Caco-2 (cell line): ENCODE measurements at regions not wholly inside any gene's neighbourhood (a gene's known extent, or its start where the extent isn't known, plus 50 kb on each side); places are given as distances from the start of the nearest gene placed in this dataset.

Experiments used
- BruUV-seq: library from RNA; stranded (reverse); fragments of 400-500 nt; replicated peaks from 2 replicates; lab custom pipeline; 2021; lab: Mats Ljungman, UMichigan
- CTCF ChIA-PET: fragments of 300-600 bp; sonication (Branson Sonifier 250); formaldehyde crosslinking; loops from one replicate; lab custom pipeline; 2022; ENCODE audit warnings: antibody characterized with exemption; lab: Charles Lee
- POLR2A ChIA-PET: fragments of 300-600 bp; sonication (Branson Sonifier 250); formaldehyde crosslinking; loops from one replicate; lab custom pipeline; 2022; ENCODE audit warnings: antibody characterized with exemption; lab: Charles Lee
- DNase-seq, 2 experiments: peaks; one replicate each; pipeline versions ENCODE4 v3.0.0 to v3.0.0-alpha.2; 2020 to 2022
- H3K27me3 ChIP-seq: replicated peaks from 2 replicates; pipeline ENCODE4 v1.6.0; 2011; ENCODE audit warnings: low read length; ENCODE audit not compliant: control insufficient read depth, insufficient read depth
- H3K36me3 ChIP-seq: 2 replicates; pipeline ENCODE4 v1.5.1; 2011; ENCODE audit warnings: low read length; ENCODE audit not compliant: control insufficient read depth, insufficient read depth
- H3K4me1 ChIP-seq: fragments of 250-450 bp; sonication (Bioruptor Pico); 2 replicates; pipeline ENCODE4 v1.5.1; 2020; ENCODE audit warnings: mild to moderate bottlenecking
- H3K4me3 ChIP-seq: 2 replicates; pipeline ENCODE4 v1.5.1; 2011; ENCODE audit warnings: low read depth, mild to moderate bottlenecking, control low read depth, low read length
- H3K9me3 ChIP-seq: fragments of 250-450 bp; sonication (Bioruptor Pico); 2 replicates; pipeline ENCODE4 v1.5.1; 2020; ENCODE audit warnings: mild to moderate bottlenecking, moderate library complexity
- H3K27ac Mint-ChIP-seq: one replicate; pipeline ENCODE4 v1.8.0; 2022; ENCODE audit warnings: mixed read lengths; ENCODE audit not compliant: unreplicated experiment
- H3K27me3 Mint-ChIP-seq: one replicate; pipeline ENCODE4 v1.8.0; 2022; ENCODE audit warnings: mixed read lengths; ENCODE audit not compliant: insufficient read depth, unreplicated experiment
- H3K36me3 Mint-ChIP-seq: one replicate; pipeline ENCODE4 v1.8.0; 2022; ENCODE audit warnings: mild to moderate bottlenecking, mixed read lengths; ENCODE audit not compliant: insufficient read depth, unreplicated experiment
- H3K4me1 Mint-ChIP-seq: one replicate; pipeline ENCODE4 v1.8.0; 2022; ENCODE audit warnings: low read depth, mixed read lengths; ENCODE audit not compliant: unreplicated experiment
- H3K4me3 Mint-ChIP-seq: one replicate; pipeline ENCODE4 v1.8.0; 2022; ENCODE audit warnings: mild to moderate bottlenecking, moderate library complexity, mixed read lengths; ENCODE audit not compliant: unreplicated experiment
- H3K9me3 Mint-ChIP-seq: one replicate; pipeline ENCODE4 v1.8.0; 2022; ENCODE audit warnings: mixed read lengths; ENCODE audit not compliant: unreplicated experiment
- CTCF ChIP-seq, 2 experiments: fragments of 200-600 bp in 1 of 2; IDR thresholded peaks; 1 replicate in 1 of 2; 2 replicates in 1 of 2; pipeline versions ENCODE4 v1.5.1 to v1.8.0; 2011 to 2022; ENCODE audit warnings: antibody characterized with exemption in 1 of 2, control low read depth in 1 of 2, inconsistent platforms in 1 of 2, low read depth in 1 of 2, low read length in 1 of 2, mild to moderate bottlenecking in 1 of 2, moderate library complexity in 1 of 2; ENCODE audit not compliant: insufficient read depth in 1 of 2, severe bottlenecking in 1 of 2, unreplicated experiment in 1 of 2
- intact Hi-C: fragments of 100-400 bp; cut with micrococcal nuclease; formaldehyde crosslinking; loops from one replicate; pipeline ENCODE4 v1.10.0; 2022; ENCODE audit not compliant: unreplicated experiment

- no peaks in the 10 kb centered on the region for H3K36me3 Mint-ChIP-seq
- BruUV-seq = no TSS peak
- POLR2A ChIA-PET = no interaction called here
Measured at GRCh38 chr19:29323021-29323430, 110.1 kb upstream of the UQCRFS1 start.

GRCh38 chr19:29323440-29324290 is 110.7 kb upstream of the UQCRFS1 start:
- H3K4me1 ChIP-seq = no peaks in the 10 kb centered on the region
- no peak for DNase-seq
- POLR2A ChIA-PET = no interaction called here
- peaks cover 7% of the 10 kb centered on the region for H3K9me3 Mint-ChIP-seq
- no peaks in the 10 kb centered on the region for H3K36me3 ChIP-seq
- H3K27ac Mint-ChIP-seq = no peak overlapping the region
- H3K9me3 ChIP-seq = no peaks in the 10 kb centered on the region
- no peaks in the 10 kb centered on the region for H3K4me1 Mint-ChIP-seq
- H3K36me3 Mint-ChIP-seq = no peaks in the 10 kb centered on the region
- no peak overlapping the region for H3K4me3 ChIP-seq
- H3K27me3 Mint-ChIP-seq = peaks cover 17% of the 10 kb centered on the region
- no peak for TF ChIP-seq CTCF (IDR thresholded peaks at IDR 0.05; ENCODE audit: insufficient read depth in 1 of 2, low read depth in 1 of 2, low read length in 1 of 2, severe bottlenecking in 1 of 2, unreplicated experiment in 1 of 2)
- no peak overlapping the region for H3K4me3 Mint-ChIP-seq
- intact Hi-C loops = no loop called here
- no TSS peak for BruUV-seq
- CTCF ChIA-PET = no interaction called here
- H3K27me3 ChIP-seq = no peaks in the 10 kb centered on the region

More at GRCh38 chr19:29323021-29323430, 110.1 kb upstream of the UQCRFS1 start:
- CTCF ChIA-PET = no interaction called here
- H3K27me3 Mint-ChIP-seq = peaks cover 17% of the 10 kb centered on the region
- no peaks in the 10 kb centered on the region for H3K36me3 ChIP-seq
- no peaks in the 10 kb centered on the region for H3K4me1 Mint-ChIP-seq
- H3K9me3 ChIP-seq = no peaks in the 10 kb centered on the region
- intact Hi-C loops = no loop called here
- H3K27me3 ChIP-seq = no peaks in the 10 kb centered on the region
- no peak overlapping the region for H3K4me3 Mint-ChIP-seq
- H3K9me3 Mint-ChIP-seq = peaks cover 1% of the 10 kb centered on the region
- H3K4me3 ChIP-seq = no peak overlapping the region
- H3K27ac Mint-ChIP-seq = no peak overlapping the region
- H3K4me1 ChIP-seq = no peaks in the 10 kb centered on the region
- DNase-seq = no peak
- no peak for TF ChIP-seq CTCF (IDR thresholded peaks at IDR 0.05; ENCODE audit: insufficient read depth in 1 of 2, low read depth in 1 of 2, low read length in 1 of 2, severe bottlenecking in 1 of 2, unreplicated experiment in 1 of 2)

GRCh38 chr19:29324291-29324680 is 111.3 kb upstream of the UQCRFS1 start:
- ChIA-PET POLR2A (no interaction called here), CTCF (no interaction called here)
- DNase-seq = no peak
- Histone ChIP-seq H3K4me3 (no peak overlapping the region), H3K36me3 (no peaks in the 10 kb centered on the region), H3K27me3 (no peaks in the 10 kb centered on the region), H3K9me3 (no peaks in the 10 kb centered on the region), H3K4me1 (no peaks in the 10 kb centered on the region)
- Mint-ChIP-seq H3K4me3 (no peak overlapping the region), H3K4me1 (no peaks in the 10 kb centered on the region), H3K27me3 (peaks cover 17% of the 10 kb centered on the region), H3K9me3 (peaks cover 14% of the 10 kb centered on the region), H3K27ac (no peak overlapping the region), H3K36me3 (no peaks in the 10 kb centered on the region)
- no TSS peak for BruUV-seq
- TF ChIP-seq CTCF (IDR thresholded peaks at IDR 0.05; ENCODE audit: insufficient read depth in 1 of 2, low read depth in 1 of 2, low read length in 1 of 2, severe bottlenecking in 1 of 2, unreplicated experiment in 1 of 2) = no peak
- intact Hi-C loops = no loop called here
